DOHH2 (cell line): ENCODE measurements at regions not wholly inside any gene's neighbourhood (a gene's known extent, or its start where the extent isn't known, plus 50 kb on each side); places are given as distances from the start of the nearest gene placed in this dataset.

Experiments used
- H3F3A ChIP-seq: fragments of 200-600 bp; sonication (generic), shearing (Covaris generic); 2 replicates; pipeline ENCODE4 v1.6.0; 2016; ENCODE audit warnings: antibody characterized with exemption, mild to moderate bottlenecking; ENCODE audit not compliant: control insufficient read depth, insufficient read depth
- H3K27ac ChIP-seq: fragments of 200-600 bp; sonication (generic); 2 replicates; pipeline ENCODE4 v1.5.1; 2014; ENCODE audit warnings: low read depth, mild to moderate bottlenecking, low read length, moderate library complexity
- H3K27me3 ChIP-seq: fragments of 200-600 bp; sonication (generic); 2 replicates; pipeline ENCODE4 v1.6.1; 2014; ENCODE audit warnings: mild to moderate bottlenecking, low read length, mixed read lengths; ENCODE audit not compliant: control insufficient read depth
- H3K36me3 ChIP-seq: fragments of 200-600 bp; sonication (generic); 2 replicates; pipeline ENCODE4 v1.6.1; 2014; ENCODE audit warnings: mild to moderate bottlenecking, low read length, moderate library complexity, mixed read lengths; ENCODE audit not compliant: control insufficient read depth
- H3K4me1 ChIP-seq: fragments of 200-600 bp; sonication (generic); 2 replicates; pipeline ENCODE4 v1.6.1; 2014; ENCODE audit warnings: mild to moderate bottlenecking, low read length, mixed read lengths; ENCODE audit not compliant: control insufficient read depth
- H3K4me2 ChIP-seq: fragments of 200-600 bp; sonication (generic); 2 replicates; pipeline ENCODE4 v1.6.0; 2014; ENCODE audit warnings: mild to moderate bottlenecking, low read length, moderate library complexity
- H3K4me3 ChIP-seq: fragments of 200-600 bp; sonication (generic); 2 replicates; pipeline ENCODE4 v1.5.1; 2014; ENCODE audit warnings: mild to moderate bottlenecking, low read length, mixed read lengths
- H3K79me2 ChIP-seq: fragments of 200-600 bp; sonication (generic); 2 replicates; pipeline ENCODE4 v1.6.1; 2014; ENCODE audit warnings: mild to moderate bottlenecking, low read length, mixed read lengths; ENCODE audit not compliant: control insufficient read depth
- H3K9me2 ChIP-seq: fragments of 200-600 bp; sonication (generic); replicated peaks from 2 replicates; pipeline ENCODE4 v1.6.1; 2014; ENCODE audit warnings: mild to moderate bottlenecking, low read length, mixed read lengths; ENCODE audit not compliant: control insufficient read depth
- H3K9me3 ChIP-seq: fragments of 200-600 bp; sonication (generic); 2 replicates; pipeline ENCODE4 v1.6.1; 2014; ENCODE audit warnings: antibody characterized with exemption, low read length, mixed read lengths; ENCODE audit not compliant: control insufficient read depth, insufficient read depth
- H4K20me1 ChIP-seq: fragments of 200-600 bp; sonication (generic); 2 replicates; pipeline ENCODE4 v1.6.0; 2014; ENCODE audit warnings: low read depth, mild to moderate bottlenecking, antibody characterized with exemption, low read length, moderate library complexity; ENCODE audit not compliant: control insufficient read depth, insufficient read depth
- EZH2phosphoT487 ChIP-seq: fragments of 200-600 bp; sonication (generic); IDR thresholded peaks from 2 replicates; pipeline ENCODE4 v1.6.1; 2017; ENCODE audit warnings: borderline replicate concordance, mild to moderate bottlenecking, antibody characterized with exemption, low read length, moderate library complexity, mixed read lengths
- TF ChIP-seq, protein P1 (sequence below): fragments of 200-600 bp; sonication (generic); IDR thresholded peaks from one replicate; pipeline ENCODE4 v1.5.1; 2014; ENCODE audit warnings: antibody characterized with exemption, mild to moderate bottlenecking, low read depth, low read length; ENCODE audit not compliant: poor library complexity, severe bottlenecking

DNA sequence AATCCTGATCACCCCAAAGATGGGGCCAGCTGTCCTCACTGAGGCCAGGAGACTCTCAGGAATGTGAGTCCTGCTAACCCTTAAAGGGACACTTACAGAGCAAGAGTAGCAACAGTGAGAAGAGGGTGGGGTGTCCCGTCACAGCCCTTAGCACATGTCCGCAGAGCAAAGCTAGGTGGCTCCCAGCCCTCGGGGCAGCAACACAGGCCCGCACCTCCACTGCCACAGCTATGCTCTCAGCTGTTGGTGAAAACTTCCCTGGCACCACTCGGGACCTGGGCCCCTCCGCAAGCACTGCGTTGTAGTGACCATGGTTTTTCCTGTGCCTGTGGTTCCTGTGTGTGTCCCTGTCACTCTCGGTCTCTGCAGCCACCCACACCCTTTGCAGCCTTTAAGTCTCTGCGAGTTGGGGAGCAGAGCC lies 76.4 kb upstream of the UXS1 start:
- Histone ChIP-seq H3K4me1 (no peaks in the 10 kb centered on the region), H3K9me3 (no peaks in the 10 kb centered on the region), H3K4me2 (no peak overlapping the region), H4K20me1 (no peaks in the 10 kb centered on the region), H3K4me3 (no peak overlapping the region), H3K27ac (no peak overlapping the region), H3K27me3 (no peaks in the 10 kb centered on the region), H3K36me3 (no peaks in the 10 kb centered on the region), H3K79me2 (no peaks in the 10 kb centered on the region), H3K9me2 (no peaks in the 10 kb centered on the region), H3F3A (no peaks in the 10 kb centered on the region)
- TF ChIP-seq, protein P1, sequence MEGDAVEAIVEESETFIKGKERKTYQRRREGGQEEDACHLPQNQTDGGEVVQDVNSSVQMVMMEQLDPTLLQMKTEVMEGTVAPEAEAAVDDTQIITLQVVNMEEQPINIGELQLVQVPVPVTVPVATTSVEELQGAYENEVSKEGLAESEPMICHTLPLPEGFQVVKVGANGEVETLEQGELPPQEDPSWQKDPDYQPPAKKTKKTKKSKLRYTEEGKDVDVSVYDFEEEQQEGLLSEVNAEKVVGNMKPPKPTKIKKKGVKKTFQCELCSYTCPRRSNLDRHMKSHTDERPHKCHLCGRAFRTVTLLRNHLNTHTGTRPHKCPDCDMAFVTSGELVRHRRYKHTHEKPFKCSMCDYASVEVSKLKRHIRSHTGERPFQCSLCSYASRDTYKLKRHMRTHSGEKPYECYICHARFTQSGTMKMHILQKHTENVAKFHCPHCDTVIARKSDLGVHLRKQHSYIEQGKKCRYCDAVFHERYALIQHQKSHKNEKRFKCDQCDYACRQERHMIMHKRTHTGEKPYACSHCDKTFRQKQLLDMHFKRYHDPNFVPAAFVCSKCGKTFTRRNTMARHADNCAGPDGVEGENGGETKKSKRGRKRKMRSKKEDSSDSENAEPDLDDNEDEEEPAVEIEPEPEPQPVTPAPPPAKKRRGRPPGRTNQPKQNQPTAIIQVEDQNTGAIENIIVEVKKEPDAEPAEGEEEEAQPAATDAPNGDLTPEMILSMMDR: no peak
- no peak for TF ChIP-seq EZH2phosphoT487

DNA sequence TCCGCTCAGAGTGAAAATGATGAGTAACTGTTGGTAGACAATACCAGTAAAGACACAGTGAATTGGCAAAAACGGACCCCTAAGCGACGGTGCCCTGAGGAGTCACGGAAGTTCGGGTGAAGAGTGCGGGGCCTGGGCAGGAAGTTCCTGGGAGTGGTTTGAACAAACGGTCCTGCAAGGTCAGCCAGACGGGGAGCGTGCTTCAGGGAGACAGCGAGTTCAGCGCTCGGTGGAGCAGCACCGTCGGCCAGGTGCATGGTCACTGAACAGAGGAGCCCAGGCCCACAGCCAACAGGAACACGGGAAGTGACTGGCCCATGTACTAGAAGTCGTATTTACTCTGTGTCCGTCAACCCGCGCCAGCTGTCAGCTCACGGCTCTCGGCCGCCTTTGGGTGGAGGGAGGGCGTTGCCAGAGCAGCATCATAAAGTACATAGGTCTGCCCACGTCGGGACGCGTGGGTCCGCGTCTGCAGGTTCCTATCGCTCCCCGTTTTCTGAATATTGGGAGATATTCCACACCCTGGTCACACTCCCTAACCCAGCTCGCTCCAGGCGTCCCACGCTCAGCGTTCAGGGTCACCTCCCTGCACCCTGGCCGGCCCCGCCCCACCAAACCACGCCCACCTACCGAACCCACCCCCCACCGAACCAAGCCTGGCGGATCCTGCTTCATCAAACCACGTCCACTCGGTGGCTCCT lies 75.6 kb upstream of the UXS1 start:
- H3K27ac ChIP-seq: no peak overlapping the region

DNA sequence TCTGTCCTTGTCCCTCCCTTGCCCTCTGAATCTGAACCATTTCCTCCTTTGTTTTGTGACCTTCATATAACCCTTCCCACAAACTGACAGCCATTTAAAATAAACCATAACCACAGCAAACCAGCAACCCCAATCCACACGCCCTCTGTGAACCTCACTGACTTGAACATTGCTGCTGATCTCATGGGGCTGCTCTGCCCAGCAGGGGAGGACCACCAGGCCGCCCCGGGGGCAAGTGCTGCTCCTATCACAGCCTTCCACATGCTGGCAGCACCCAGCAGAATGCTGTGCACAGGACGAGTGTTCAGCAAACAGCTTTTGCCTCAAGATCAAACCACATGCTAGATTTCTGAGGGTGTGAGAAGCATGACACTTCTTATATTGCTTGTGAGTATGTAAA lies 73.9 kb upstream of the UXS1 start:
- Histone ChIP-seq H3K79me2 (no peaks in the 10 kb centered on the region), H3K4me2 (no peak overlapping the region), H3K36me3 (no peaks in the 10 kb centered on the region), H3K27ac (no peak overlapping the region), H3K27me3 (no peaks in the 10 kb centered on the region), H3F3A (no peaks in the 10 kb centered on the region), H4K20me1 (no peaks in the 10 kb centered on the region), H3K9me2 (no peaks in the 10 kb centered on the region), H3K9me3 (no peaks in the 10 kb centered on the region), H3K4me3 (no peak overlapping the region), H3K4me1 (no peaks in the 10 kb centered on the region)
- TF ChIP-seq EZH2phosphoT487: no peak
- TF ChIP-seq, protein P1: no peak

More for the DNA sequence above, 75.6 kb upstream of the UXS1 start:
- Histone ChIP-seq H3K36me3 (no peaks in the 10 kb centered on the region), H3F3A (no peaks in the 10 kb centered on the region), H3K79me2 (no peaks in the 10 kb centered on the region), H4K20me1 (no peaks in the 10 kb centered on the region), H3K4me2 (peak overlapping the region; percentile 19; the same call in 1 of the 2 replicates), H3K9me2 (no peaks in the 10 kb centered on the region), H3K4me3 (no peak overlapping the region), H3K27me3 (no peaks in the 10 kb centered on the region), H3K4me1 (no peaks in the 10 kb centered on the region), H3K9me3 (no peaks in the 10 kb centered on the region)
- TF ChIP-seq, protein P1: no peak
- no peak for TF ChIP-seq EZH2phosphoT487
